Stimulated activated CD8-positive, alpha-beta memory T cell treated with anti-CD3 and anti-CD28 coated beads, Interleukin-7, amount 100 ng/mL, for 1 hour (primary cell): ENCODE measurements at regions not wholly inside any gene's neighbourhood (a gene's known extent, or its start where the extent isn't known, plus 50 kb on each side); places are given as distances from the start of the nearest gene placed in this dataset.

Source experiments
- DNase-seq, 2 donors: peaks; one replicate each; pipeline ENCODE4 v3.0.0-alpha.2; 2020; ENCODE audit warnings: low read depth in 2 of 2

DNA sequence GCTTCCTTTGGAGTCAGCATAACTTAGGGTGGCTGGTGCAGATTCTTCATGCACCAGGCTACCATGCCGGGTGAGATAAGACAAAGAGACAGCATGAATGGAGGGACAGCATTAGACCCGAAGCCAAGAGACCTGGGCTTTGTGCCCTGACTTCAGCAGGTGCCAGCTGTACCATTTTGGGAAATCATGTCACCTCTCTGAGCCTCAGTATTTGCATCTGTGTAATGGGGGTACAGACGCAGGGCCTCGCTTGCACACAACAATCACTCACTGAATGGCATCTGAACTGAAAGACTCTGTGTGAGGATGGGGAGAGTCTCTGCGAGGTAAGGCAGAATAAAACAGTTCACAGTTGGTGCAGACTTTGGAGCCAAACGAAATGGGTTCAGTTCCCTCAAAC lies 1053.7 kb downstream of the VRK1 start:
- no peak for DNase-seq

DNA sequence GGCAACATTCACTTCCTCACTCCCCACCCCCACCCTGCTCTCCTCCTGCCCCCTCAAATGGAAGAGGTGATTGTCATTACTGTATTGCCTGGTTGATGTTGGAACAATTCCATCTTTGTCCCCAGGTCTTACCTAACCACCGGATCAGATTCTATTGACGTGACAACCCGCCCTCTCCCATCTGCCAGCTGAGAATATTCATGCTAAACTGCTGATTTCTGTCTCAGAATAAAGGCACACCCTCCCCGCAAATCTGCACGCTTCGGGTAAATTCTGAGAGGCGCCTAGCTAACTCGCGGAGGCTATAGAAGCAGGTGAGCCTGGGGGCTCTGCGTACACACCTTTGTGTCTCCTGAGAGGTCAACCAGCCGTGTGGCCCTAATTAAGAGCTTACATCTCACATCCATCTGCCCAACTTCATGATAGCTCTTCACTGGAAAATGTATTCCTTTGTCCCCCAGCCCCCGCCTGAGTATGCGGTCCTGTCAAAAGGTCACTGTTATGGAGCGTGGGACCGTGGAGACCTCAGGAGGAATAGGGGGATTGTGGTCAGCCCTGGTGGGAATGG lies 1054.3 kb downstream of the VRK1 start:
- DNase-seq: no peak

DNA sequence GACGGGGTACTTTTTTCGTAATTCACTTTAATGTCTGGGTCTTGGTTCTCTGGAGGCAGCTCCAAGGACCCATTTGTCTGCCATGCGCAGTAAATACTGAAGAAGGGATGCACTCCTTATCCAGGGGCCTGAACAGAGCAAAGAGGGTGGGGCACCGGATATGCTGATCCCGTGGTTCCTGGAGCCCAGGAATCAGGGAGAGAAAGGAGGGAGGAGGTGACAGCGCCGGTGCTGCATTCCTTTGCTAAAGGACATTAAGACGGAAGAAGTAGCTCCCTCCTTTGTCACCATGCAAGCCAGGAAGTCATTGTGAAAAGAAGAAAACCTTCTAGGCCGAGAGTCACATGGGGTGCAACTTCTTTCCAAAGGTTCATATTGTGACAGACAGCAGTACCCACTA lies 1057.7 kb downstream of the VRK1 start:
- DNase-seq: no peak

DNA sequence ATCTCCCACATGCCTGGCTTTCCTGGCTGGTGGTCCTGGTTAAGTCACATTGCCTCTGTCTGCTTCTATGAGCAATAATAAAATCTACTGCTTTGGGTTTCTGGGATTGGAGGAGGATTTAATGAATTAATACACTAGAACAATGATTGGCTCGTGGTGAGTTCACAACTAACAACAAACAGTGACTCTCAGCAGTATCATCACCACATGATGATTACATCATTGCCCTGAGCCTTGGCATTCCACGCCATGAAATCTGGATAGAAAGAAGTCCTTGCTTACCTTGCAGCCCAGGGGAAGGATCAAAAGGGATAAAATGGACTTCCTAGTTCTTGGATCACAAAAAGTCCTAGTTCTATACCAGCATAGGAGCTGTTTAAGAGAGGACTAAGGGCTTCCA lies 1069.0 kb downstream of the VRK1 start:
- DNase-seq: no peak

GRCh38 chr14:97866664-97867063 lies 1069.5 kb downstream of the VRK1 start:
- DNase-seq: no peak

- no peak for DNase-seq
Observed at GRCh38 chr14:97873291-97873690, 1076.1 kb downstream of the VRK1 start.

GRCh38 chr14:97874394-97874793 lies 1077.2 kb downstream of the VRK1 start:
- no peak for DNase-seq

DNA sequence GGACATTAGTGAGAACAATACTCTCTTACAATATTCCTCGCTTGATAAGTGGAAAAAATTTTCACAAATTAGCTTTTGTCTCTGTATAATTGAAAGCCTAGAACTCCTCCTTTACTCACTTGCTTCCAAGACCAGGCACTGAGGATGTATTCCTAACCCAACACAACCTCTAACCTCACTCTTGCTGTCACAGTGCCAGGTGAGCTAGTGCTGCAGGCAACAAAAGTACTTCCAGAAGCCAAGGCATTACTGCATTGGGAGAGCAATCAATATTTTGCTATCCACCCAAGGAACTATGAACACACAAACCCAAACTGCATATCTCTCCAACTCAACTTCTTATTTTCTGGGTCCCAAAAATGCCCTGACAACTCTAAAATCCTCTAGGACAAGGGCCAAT lies 1081.0 kb downstream of the VRK1 start:
- no peak for DNase-seq

DNA sequence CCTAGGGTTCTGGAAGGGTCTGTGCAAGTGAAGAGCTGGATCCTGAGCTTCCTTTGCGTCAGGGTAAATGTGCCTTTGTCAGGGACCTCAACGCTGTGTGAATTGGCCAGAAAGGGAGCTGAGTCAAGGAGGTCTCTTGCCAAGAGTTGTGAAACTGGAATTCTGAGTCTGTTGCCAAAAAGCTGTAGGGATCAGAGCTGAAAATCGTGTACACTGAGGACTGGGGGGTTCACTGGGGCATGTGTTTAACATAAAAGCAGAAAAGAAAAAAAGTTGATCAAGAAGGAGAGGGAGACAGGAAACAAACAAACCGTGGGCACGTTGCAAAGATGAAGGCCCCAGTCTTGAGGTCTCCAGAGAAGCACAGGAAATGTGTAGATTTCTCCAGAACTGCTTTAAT lies 1081.5 kb downstream of the VRK1 start:
- DNase-seq: no peak

DNA sequence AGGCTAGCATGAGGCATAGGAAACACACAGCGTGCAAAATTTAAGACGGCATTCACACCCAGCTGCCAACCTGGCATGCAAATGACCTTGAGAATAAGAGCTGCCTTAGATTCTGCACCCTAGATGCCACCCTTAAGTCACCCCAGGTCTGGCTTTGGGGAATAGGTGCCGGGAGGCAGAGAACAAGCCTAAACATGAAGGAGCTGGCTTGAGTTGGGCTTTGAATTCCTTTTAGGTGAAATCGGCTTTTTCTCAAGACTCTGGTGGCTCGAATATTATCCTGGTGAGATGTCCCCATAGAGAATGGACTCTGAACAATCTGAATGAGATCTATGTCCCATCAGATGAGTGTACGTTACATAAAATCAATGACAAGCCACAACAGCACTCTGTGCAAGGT lies 1090.5 kb downstream of the VRK1 start:
- DNase-seq: no peak

- no peak for DNase-seq
Observed at GRCh38 chr14:97888331-97888730, 1091.1 kb downstream of the VRK1 start.

- no peak for DNase-seq
Observed at GRCh38 chr14:97891515-97891914, 1094.3 kb downstream of the VRK1 start.

- DNase-seq: no peak
Observed at GRCh38 chr14:97894552-97894951, 1097.4 kb downstream of the VRK1 start.

DNA sequence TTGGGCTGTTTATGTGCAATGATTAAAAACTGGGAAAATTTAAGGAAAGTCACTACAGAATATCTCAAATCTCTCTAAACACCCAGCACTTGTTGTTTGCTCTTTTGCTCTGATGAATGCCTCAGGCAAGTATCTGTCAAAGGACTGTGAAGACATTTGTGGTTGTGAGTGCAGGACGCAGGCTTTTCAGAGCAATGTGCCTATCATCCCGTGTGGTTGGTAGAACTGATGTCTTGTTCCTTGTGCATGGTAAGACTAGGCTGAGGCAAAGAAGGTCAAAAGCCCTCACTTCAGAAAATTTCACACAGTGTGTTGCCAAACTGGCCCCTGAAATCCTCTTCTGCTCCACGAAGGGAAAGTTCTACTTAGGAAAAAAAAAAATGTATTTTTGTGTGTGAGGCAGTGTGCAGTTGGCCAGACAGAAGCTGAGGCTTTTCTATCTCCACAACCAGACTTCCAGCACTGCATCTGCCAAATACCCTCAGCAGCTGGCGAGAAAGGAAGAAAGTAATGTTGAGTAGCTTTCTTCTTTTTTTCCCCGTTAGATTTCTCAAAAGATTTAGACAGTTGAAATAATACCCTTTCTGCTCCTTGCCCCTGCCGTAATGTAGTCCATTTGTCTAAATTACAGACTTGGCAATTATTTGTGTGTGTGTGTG lies 1103.1 kb downstream of the VRK1 start:
- no peak for DNase-seq

GRCh38 chr14:97902630-97903029 lies 1105.4 kb downstream of the VRK1 start:
- no peak for DNase-seq

GRCh38 chr14:97903821-97904220 lies 1106.6 kb downstream of the VRK1 start:
- DNase-seq: no peak

- no peak for DNase-seq
Observed at GRCh38 chr14:97912217-97912616, 1115.0 kb downstream of the VRK1 start.

DNA sequence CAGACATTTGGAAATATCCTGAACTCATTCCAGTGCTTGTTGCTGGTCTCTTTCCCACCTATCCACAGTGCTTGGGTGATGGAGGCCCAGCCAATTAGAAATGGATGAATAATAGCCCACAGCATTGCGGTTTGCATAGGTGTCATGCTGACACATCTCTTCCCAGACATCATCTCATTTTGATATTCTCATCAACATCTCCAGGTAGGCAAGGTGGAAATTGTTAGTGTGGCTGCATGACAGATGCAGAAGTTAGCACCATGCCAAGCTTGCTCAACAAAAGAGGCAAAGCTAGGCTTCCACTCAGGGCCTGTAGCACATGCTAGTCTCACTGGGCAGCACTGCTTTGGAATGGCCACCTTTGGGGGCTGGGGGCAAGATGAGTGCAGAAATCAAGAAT lies 1118.9 kb downstream of the VRK1 start:
- no peak for DNase-seq

- DNase-seq: no peak
Observed at GRCh38 chr14:97916669-97917568, 1119.7 kb downstream of the VRK1 start.

GRCh38 chr14:97920201-97920600 lies 1123.0 kb downstream of the VRK1 start:
- no peak for DNase-seq

DNA sequence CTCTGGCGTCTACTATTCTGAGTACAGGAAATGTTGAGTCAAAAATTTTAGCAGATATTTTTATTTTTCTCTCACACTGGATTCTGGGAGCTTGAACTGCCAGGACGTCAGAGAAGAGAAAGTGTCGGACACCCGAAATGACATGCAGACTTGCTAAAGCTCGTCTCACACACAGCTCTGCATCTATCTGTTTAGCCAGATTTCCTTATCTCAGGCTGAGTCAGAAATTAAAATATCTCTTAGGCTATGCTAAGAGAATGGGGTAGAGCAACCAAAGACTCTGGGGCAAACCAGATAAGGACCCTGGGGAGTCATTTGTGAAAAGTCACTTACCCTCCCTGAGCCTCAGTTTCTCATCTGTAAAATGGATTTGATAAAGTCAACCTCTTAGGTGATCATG lies 1124.1 kb downstream of the VRK1 start:
- no peak for DNase-seq

- DNase-seq: no peak
Observed at GRCh38 chr14:97924922-97925613, 1127.9 kb downstream of the VRK1 start.
